Activated T-cell treated with anti-CD3 and anti-CD28 coated beads for 4 hours (primary cell): ENCODE measurements at regions not wholly inside any gene's neighbourhood (a gene's known extent, or its start where the extent isn't known, plus 50 kb on each side); places are given as distances from the start of the nearest gene placed in this dataset.
"Not testable (repeated sequence)": the region's sequence is repeated elsewhere in the genome, so short reads cannot be mapped to it uniquely, and the experiment has no call there.

Experiments
- DNase-seq: peaks from one replicate; pipeline ENCODE4 v3.0.0-alpha.2; 2020

DNA sequence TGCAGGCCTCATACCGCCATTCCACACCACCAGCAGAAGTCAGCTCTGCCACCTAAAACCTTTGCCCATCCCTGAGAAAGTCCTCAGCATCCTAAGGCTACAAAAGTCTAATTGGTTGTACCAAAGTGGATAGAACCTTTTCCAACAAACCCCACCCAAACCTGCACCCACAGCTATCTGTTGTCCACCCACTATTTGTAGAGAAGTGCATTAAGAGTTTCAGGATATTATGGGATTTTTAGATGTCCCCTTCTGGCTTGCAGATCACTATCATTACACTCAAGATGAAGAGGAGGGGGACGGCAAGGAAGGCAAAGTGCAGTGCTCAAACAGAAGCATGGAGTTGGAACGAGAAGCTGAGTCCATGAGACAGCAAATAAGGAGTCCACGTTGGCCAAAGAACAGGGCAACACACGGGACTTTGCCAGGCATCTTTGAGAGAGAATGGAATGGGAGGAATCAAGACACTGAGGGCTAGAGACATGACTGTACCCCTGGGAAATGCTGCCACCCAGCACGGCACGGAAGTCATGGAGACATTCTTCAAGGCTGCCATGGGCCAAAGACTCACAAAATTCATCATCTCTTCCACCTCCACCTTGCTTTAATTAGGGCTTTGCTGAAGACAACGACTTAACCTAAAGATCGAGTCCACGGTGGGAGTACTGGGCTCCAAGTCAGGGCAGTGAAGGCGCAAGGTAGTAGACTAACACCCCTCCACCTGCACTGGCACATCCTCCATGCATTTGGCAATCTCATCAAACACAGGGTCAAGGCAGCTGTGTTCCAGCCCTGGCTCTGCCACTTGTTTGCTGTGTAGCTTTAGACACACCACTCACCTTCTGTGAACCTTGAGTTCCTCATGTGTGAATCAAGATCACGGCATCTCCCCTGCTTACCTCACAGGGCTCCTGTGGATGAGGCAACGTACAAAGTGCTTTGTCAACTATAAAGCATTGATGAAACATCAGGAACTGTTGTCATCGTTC is 112.9 kb upstream of the TMEM45B start:
- no peak for DNase-seq

DNA sequence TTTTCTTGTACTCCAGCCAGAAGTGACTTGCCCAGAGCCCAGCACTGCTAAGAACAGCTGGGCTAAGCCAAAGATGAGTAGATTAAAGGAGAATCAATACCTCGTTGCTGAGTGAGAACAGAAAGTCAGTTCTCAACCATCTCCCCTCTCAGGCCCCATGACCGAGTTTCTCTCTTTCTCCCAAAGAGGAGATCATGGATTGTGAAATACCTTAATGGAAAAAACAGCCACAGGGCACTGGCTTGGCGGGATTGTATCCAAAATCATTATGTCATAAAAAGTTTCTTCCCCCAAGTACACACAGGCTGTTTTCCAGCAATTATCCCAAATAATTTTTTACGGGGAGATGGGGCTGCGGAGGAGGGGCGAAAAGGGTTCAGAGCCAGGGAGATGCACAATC is 111.8 kb upstream of the TMEM45B start:
- DNase-seq: no peak

DNA sequence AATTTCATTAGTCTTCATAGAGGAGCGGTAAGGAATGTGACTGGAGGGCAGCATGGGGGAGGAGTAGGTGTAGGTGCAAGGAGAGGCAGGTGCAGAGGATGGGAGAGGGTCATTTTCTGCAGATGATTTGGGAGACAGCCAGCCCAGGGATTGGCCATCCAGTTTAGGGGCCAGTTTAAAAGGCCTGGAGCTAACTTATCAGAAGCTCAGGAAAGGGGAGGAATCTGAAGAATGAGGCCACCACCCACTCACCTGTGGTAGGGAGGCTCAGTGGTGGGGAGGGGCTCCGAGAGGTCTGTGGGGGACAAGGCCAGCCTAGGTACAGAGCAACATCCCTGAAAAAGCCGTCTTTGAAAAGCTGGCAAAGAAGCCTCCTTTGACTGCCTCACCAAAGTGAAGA is 110.8 kb upstream of the TMEM45B start:
- DNase-seq: no peak

DNA sequence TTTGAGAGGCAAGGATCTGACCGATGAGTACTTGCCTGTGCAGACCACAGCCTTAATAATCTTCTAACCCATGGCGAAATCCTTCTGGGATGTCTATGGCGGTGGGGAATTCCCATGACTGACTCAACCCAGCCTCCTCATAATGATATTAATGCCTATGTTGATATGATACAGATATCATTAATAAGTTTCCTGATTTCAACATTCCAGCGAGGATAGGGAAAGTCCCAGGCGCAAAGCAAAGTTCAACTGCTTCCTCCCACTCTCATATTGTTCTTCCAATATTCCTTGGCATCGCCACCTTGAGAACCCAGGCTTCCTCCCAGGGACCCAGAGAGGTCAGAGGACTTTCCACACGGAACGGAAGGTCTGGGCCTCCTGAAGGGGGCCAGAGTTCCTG is 110.3 kb upstream of the TMEM45B start:
- DNase-seq: no peak

DNA sequence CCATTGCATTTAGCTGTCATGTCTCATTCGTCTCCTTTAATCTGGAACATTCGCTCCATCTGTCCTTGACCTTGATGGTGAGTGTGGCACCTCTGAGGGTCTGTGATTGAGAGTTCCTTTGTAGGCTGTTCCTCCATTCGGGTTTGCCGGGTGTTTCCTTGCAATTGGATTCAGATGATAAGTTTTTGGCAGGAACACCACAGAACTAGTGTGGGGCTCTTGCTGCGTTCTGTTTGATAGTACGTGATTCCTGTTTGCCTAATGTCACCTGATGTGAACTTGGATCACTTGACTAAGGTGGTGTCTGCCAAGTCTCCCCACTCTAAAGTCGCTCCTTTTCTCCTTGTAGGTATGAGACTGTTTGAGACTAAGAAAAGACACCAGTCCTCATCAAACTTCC is 109.7 kb upstream of the TMEM45B start:
- no peak for DNase-seq

DNA sequence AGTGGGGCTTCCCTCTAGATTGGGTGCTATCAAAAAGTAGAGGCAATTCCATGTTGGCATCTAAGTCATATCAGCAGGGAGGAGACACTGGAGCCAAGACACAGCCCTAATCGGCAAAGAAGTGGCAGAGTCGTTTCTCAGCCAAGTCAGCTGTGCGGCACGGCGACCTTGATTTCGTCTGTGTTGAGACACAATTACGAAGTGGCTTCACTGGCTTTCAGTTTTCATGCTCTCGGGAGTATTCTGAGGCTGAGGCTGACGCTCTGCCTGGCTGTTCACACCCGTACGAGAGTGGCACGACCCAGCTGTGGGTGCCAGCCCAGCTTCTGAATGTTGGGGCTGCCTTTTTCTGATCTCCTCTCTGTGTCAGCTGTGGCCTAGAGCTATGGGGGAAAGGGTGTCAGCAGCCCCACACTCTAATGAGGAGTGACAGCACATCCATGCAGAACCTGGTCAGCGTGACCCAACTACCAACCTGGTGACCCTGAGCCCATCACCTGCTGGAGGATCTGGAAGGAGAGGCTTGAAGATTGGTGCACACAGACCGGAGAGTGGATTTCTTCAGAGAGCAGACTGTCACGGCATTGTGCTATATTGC is 105.7 kb upstream of the TMEM45B start:
- no peak for DNase-seq

DNA sequence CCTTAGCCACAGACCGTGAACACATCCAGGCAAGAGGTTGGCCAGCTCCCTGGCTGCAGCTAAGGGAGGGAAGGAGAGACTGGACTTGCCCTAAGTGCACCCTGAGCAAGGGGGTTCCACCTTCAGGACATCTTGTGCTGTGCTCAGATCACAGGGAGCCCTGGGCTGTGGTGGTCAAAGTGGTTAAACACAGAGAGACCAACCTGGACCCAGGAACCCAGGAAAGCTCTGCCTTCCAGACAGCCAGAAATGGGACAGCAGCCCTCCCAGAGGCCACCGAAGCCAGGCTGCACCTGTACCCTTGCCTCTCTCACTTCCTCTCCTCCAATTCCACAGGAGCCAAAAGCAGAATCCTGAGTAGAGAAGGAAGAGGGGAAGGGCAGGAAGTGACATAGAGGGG is 105.2 kb upstream of the TMEM45B start:
- DNase-seq: no peak

DNA sequence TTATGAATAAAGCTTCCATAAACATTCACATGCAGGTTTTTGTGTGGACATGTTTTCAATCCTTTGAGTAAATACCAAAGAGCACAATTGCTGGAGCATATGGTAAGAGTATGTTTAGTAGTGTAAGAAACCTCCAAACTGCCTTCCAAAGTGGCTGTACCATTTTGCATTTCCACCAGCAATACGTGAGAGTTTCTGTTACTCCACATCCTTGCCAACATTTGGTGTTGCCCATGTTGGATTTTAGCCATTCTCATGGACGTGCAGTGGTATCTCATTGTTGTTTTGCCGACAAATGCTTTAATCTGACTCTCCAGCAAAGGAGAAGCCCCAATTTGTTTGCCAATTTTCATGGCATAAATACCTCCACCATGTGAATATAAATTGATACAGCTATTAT is 103.9 kb upstream of the TMEM45B start:
- DNase-seq: no peak

DNA sequence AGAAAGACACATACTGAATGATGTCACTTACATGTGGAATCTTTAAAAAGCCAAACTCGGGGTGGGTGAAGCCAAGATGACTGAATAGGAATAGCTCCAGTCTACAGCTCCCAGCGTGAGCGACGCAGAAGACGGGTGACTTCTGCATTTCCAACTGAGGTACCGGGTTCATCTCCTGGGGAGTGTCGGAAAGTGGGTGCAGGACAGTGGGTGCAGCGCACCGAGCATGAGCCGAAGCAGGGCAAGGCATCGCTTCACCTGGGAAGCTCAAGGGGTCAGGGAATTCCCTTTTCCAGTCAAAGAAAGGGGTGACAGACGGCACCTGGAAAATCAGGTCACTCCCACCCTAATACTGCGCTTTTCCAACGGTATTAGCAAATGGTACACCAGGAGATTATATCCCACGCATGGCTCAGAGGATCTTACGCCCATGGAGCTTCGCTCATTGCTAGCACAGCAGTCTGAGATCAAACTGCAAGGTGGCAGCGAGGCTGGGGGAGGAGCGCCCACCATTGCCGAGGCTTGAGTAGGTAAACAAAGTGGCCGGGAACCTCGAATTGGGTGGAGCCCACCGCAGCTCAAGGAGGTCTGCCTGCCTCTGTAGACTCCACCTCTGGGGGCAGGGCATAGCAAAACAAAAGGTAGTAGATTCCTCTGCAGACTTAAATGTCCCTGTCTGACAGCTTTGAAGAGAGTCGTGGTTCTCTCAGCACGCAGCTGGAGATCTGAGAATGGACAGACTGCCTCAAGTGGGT is 103.0 kb upstream of the TMEM45B start:
- DNase-seq: not testable (repeated sequence)

DNA sequence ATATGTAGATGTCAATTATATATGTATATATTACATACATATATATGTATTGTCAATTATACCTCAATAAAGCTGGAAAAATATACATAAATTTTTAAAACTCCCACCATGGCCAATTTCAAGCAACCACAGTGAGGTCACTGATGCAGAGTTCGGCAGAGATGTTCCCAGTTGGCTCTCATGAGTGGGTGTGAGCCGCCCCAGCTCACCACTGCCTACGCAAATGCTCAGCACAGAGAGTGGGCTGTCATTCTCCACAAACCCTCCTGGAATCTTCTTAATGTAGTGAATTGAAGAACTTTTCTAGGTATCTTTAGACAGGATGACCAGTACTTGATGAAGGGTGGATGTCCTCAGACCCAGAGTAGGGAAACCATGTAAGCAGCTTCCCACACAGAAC is 96.6 kb upstream of the TMEM45B start:
- DNase-seq: no peak

DNA sequence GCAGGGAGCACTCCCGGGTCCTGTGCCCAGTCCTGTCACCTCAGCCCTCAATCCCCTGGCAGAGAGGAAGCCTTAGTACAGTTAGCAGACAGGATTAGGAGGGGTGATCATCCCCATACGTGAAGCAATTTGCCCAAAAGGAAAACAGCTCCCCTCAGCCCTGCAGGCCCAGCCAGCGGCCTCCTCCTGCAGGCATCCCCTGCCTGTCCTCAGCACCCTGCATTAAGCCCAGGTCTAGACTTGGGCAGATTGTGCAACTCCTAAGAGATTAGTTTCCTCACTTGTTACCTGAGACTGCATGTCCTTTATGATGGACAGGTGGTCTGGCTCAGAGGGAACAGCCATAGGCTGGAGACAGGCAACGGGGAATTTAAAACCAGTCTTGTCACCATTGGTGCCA is 95.5 kb upstream of the TMEM45B start:
- DNase-seq: no peak

DNA sequence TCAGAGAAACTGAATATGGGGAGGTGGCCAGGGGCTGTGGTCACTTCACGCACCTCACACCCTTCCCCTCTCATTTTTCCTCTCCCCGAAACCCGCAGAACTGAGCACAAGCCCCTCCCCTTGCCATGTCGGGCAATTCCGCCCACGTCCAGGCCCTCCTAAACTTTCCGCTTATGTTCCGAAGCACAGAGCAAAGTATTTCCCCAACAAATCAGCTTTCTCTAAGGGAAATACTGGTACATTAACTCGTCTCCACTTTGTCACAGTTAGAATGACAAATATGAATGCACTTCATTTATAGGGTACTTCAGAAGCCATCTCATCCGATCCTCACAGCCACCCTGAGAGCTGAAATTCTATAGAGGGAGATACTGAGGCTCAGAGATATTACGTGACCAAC is 94.7 kb upstream of the TMEM45B start:
- DNase-seq: no peak

DNA sequence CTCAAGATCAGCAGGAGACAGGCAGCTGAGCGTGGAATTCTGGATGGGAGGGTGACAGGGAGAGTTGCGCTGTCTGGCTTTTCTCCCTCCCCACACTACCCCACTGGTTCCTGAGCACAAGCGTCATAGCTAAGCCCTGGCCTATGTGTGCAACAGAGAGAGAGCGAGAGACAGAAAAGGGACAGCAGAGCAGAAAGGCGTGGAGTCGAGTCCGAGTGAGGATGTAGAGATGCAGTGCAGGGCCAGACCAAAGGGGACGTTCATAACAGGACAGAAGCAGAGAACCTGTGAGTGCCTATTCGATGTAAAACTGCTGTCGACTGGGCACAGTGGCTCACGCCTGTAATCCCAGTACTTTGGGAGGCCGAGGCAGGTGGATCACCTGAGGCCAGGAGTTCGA is 94.0 kb upstream of the TMEM45B start:
- no peak for DNase-seq

DNA sequence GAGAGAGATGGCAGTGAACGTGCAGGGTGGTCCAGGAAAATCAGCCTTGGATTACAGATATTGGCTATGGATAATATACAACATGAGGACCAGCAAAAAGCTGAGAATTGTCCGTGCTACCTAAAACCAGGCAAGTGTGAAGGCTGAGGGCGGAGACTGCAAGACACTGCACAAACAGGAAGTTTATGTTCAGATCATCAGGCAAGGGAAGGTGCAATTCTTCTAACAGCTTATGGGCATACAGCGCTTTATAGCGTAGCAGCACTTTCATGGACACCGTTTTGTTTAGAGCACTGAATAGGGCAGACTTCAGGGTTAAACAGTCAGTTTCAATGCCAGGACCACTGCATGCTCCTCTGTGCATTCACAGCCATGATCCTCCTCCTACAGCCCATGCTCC is 93.1 kb upstream of the TMEM45B start:
- no peak for DNase-seq

DNA sequence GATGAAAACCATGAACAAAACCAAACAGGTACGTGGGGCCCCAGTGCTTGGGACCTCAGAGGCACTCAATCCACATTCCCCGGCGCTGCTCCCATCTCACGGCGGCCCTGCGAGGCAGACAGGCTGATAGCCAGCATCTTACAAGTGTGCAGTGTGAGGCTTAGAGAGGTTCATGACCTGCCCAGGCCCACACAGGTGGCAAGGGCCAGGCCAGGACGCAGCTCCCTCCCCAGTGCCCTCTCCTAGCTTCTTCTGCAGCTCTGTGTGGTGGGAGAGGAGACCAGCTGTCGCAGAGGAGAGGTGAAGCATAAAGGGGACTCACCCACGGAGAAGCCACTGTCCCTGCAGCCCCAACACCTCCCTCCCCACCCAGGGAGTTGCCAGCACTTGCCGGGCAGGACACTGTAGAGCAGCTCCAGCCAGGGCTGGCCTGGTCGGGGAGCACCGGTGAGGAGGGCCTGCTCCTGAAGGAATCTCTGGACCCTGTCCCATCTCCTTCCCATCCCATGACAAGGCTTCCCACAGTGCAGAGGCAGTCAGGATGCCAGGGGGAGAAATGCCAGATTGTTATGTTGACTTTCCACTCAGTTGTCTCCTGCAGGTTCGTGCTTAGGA is 92.4 kb upstream of the TMEM45B start:
- no peak for DNase-seq

DNA sequence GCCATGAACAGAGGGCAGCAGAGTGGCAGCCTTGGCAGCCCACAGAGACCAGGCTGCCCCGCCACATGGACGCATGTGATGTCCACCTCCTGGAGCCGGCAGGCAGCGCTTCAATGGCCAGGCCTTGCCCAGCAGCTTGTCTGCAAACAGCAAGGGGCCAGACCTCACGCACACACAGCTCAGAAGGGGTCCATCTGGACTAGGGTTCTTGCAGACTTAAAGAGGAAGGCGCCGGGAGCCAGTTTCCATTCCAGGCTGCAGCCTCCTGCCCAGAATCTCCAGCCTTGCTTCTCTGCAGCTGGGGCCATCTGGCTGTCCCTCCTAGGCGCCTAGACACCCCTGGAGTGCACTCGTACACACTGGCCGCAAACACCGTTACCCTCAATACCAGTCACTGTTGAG is 91.9 kb upstream of the TMEM45B start:
- no peak for DNase-seq

DNA sequence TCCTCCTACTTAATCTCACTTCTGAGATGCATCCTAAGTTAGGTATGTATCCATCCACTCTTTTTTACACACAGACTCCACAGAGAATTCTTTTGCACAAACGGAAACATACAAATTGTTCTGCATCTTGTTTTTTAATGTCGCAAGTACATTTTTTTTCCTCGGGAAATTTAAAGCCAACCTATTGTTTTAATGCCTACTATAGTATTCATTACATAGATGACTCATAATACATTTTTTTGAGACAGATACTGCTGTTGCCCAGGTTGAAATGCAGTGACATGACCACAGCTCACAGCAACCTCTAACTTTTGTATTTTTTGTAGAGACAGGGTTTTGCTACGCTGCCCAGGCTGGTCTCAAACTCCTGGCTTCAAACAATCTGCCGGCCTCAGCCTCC is 90.8 kb upstream of the TMEM45B start:
- no peak for DNase-seq

DNA sequence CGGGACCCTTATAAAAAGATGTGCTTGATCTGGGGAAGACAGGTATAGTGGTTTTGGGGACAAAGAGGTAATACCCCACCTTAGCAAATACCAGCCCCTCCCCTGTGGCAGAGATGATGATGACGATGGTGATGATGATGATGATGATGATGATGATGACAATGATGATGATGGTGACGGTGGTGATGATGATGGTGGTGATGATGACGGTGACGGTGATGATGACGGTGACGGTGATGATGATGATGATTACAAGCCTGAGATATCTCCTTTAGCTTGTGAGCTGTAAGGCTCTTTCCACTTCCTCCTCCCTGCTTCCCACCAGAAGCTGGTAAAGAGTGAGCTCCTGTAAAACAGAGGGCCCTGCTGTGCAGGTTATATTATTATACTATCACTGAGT is 89.5 kb upstream of the TMEM45B start:
- DNase-seq: no peak

DNA sequence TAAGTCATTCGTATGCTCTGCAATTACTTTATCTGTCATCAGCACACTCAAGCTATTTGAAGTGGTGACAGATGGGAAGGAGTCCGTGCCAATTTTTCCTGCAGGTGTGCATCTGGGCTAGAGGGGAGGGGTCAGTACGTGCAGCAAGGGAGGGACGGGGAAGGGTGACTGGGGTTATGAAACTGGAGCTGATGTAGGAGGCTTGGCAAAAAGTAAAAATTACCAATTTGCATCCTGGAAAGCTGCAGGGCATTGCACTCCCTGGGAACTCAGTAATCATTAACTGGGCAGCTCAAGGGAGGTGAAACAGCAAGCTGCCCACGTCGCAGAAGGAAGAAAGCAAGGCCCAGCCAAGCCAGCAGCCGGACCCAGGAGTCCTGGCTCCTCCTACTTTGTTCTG is 87.1 kb upstream of the TMEM45B start:
- no peak for DNase-seq

DNA sequence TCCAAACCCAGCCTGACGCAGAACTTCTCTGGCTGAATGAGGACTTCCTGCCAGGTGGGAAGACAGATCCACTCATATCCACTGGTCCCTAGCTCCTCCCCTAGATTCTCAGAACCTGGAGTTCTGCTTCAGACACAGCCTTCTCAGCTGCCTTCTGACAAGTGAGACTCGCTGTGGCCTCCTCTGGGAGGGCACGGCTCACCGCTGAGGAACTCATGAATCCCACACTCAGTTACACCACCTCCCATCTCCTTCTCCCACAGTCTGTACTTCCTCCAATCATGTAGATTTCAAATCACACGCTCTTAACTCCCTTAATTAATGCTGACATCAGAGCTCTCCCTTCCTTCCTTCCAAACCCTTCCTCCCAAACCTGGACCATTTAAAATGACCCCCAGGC is 86.4 kb upstream of the TMEM45B start:
- DNase-seq: no peak

DNA sequence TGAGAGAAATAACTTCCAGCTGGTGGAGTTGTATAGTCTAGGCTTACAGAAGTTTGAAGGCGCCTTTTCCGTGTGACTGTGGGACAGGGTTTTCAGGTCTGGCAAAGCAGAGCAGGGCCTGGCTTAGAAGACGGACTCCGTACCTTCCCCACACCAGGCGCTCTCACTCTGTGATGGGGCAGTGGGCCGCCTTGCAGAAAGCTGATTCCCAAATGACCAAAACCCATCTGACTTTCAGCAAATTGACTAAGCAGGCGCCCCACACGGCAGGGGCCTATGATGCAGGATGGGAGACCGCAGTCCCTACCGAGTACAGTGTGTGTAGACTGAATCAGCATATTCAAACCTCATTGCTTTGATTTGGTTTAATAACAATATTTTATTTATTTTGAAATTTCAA is 85.8 kb upstream of the TMEM45B start:
- no peak for DNase-seq

DNA sequence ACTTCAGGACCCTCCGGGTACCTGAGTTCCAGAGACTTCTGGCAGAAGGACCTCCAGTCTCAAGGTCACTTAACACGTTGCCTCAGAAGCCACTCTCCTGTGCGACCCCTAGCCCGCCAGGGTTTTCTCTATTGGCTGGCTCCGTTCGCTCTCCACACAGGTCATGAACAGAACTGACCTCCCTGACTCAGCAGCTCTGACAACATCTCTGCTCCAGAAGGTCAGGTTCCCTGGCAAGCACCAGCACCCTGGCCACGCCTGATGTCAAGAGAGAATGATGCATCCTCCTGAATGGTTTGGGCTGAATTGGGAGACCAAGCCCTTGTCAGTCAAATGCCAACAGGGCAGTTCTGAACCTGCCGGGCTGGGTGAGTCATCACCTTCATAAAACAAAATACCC is 84.3 kb upstream of the TMEM45B start:
- DNase-seq: no peak

DNA sequence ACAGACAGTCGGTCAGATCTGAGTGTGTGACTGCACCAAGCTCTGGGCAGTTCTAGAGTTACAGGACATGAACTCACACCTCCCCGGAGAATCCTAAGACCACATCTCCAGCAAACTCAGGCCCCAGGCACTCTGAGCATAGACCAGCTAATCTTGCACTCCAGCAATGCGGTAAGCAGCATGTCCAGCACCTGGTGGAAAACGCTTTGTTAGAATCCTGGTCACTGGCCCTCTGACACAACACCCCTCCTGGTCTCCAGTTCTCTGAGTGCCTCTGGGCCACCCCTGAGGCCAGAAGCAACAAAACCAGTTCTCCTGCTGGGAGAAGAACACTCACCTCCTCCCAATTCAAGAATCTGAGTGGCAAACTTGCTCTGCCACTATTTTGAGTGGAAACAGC is 82.7 kb upstream of the TMEM45B start:
- DNase-seq: no peak

DNA sequence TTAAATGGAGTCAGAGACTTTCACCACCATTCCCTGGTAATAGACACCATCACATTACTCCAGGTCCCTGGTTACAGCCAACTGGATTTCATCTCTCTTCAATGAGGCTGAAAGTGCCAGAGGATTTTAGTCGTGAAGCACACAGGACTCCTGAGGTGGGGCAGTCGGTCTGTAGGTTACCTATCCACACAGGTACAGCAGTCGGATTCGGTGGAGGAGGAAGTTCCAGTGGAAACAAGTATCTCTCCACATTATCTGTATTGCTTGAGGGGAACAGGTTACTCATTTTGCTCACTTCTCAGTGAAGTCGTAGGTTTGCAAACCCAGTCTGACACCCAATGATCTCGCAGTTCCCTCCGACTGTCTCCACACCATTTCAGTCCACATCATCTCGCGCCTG is 82.3 kb upstream of the TMEM45B start:
- DNase-seq: no peak
